GF-D8 (cell line): ENCODE measurements at regions not wholly inside any gene's neighbourhood (a gene's known extent, or its start where the extent isn't known, plus 50 kb on each side); places are given as distances from the start of the nearest gene placed in this dataset.

Experiments used
- DNase-seq: peaks from one replicate; lab custom pipeline; 2025; lab: John Stamatoyannopoulos, UW

DNA sequence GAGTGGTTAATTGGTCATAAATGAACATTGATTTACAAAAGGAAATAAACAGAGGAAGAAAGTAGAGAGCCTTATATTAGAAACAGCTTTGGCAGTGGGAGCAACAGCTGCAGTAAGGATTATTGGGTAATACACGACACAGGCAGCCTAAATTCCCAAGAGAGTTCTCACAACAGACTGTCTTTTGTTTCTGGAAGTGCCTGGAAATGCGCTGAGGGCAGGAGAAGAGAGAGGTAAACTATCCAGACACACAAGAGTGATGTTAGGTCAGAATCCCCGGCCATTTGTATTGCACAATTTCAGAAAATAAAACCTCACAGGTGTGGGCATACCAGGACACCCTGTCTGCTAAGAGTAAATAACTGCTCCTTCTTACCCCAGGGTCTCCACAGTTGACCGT is 450.4 kb upstream of the CTNND2 start:
- no peak for DNase-seq

DNA sequence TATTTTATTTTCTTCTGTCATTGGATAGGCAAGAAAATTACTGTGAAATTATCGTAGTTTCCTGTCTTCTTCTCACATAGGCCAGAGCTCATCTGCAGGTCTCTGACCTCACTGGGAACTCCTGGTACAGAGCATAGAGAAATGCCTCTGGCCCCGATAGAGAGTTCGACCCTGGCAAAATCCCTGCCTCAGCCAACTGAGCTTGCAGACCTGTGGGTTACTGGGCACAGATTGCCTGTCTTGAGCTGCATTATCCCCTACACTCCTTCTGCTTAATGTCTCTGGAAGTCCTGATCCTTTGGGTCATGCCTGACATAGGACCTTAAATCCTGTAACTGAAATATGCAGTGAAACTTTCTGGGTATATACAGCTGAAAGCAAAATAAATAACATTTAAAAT is 439.3 kb upstream of the CTNND2 start:
- DNase-seq = no peak

DNA sequence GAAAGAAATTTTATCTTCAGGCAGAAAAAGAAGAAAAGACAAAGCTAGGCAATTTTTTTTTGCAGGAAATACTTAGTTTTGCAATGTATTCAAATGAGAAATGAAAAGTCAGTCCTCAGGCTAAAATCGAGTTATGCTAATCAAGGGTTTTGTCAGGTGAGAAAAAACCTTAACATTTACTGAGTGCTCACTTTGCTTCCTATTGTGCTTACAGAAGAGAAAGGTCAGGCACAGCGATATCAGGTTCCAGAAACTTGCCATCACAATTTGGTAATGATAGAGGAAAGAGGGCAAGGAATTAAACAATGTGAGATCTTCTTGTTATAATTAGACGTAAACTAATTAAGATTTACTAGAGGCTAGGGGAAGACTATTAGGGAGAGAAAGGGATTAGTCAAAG is 431.7 kb upstream of the CTNND2 start:
- no peak for DNase-seq

DNA sequence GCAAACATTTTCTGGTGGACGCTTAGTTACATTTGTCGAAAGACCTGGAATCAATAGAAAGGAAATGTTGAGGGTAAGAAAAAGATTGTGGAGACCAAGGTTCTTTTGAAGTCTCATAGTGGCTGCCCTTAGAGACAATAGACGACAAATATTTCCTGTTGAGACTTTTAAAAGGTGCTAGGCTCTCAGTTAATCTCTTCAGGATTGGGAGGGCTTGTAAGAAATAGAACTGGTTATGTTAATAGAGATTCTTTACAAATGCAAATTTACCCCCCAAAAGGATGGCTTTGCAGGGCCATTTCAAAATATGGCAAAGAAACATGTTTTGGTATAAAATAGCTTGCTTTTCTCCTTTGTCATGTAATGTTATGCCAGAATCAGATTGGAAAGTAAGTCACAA is 428.2 kb upstream of the CTNND2 start:
- DNase-seq = no peak

DNA sequence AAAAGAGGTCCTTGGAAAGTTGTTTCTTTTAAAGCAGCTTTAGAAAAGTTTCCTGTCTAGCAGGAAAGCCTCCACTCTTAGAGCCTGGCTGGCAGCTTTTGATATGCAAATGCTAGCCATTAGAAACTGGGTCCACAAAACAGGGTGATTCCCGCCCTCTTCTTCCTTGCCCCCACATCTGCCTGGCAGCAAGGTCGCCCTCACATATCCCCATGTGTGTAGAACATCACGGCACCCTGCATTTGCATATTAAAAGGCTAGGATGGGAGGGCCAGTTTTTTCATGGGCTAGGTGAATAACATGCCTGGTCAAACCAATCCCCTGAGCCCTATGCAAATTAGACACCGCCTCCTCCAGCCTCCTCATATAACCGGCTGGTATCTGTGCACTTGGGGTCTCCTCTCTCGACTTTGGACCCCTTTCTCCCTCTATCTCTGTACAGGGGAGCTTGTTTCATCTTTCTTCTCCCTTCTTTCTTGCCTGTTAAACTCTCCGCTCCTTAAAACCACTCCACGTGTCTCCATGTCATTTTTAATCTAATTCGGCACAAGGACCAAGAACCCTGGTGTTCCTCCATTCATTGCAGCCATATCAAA is 426.8 kb upstream of the CTNND2 start:
- DNase-seq = no peak

DNA sequence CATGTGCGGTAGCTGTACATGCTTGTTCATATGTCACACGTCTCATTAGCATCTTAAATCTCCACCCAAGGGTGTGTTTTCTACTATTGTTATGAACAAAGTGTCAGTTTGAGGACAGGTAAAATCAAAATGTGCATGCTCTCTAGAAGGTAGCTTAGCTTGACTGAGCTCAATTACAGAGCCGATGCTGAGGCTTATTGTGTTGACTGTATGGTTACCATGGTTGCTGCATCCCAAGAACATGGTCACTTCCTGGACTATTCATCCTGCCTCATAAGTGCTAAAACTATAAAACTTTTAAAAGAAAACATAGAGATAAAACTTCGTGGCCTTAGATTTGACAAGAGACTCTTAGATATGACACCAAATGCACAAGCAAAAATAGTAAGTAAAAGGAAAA is 426.1 kb upstream of the CTNND2 start:
- DNase-seq = no peak

DNA sequence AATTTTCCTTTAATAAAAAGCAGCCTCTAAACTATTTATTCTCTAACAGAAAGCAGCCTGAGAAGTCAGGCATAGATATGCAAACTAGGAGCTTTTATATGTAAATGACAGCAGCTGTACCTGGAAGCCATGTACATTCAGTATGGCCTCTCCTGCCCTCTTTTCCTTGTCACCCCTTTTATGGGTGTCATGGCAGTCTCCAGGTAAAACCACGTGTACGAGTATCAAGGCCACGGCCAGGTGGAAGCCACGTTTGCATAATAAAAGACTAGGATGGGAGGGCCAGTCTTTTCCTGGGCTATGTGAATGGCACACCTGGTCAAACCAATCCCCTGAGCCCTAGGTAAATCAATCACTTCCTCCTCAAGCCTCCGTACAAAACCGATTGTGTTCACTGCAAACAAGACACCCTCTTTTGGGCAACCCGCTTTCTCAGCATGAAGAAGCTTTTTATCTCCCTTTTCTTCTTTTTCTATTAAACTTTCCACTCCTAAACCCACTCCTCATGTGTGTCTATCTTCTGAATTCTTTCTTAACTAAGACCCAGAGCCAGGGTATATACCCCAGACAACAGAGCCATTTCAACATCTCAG is 419.5 kb upstream of the CTNND2 start:
- no peak for DNase-seq

DNA sequence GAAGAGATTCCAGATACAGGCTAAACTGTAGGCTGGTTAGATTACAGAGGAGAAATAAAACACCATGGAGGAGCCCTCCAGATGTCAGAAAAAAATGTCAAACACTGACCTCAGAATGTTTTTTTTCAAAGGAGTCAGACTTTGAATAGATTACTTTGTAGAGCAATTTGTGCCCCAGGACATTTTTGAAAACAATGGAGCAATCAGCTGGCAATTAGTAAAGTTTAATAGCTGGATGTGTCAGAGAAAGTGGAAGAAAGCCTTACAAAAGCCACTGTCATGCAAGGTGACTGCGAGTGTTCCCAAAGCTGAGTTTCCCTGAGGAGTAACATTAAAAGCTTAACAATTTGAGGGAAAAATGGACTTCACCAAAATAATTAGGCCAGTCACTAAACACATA is 417.8 kb upstream of the CTNND2 start:
- no peak for DNase-seq

DNA sequence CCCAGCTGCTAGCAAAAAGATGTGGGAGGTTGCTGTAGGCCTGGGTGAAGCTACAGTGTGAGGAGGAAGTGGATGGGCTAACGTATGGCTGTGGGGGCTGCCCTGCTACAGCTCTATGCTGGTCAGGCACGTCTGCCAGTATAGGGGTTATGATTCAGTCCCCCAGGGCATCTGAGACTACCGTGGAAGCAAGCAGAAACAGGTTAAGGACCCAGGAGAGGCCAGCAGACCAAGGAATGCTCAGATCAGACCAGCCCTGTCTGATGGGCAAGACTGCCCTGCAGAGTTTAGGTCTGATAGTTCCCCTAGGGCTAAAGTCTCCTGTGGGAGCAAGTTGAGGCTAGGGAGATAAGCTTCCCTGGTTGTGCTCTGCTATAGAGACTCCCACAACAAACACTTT is 416.1 kb upstream of the CTNND2 start:
- no peak for DNase-seq

DNA sequence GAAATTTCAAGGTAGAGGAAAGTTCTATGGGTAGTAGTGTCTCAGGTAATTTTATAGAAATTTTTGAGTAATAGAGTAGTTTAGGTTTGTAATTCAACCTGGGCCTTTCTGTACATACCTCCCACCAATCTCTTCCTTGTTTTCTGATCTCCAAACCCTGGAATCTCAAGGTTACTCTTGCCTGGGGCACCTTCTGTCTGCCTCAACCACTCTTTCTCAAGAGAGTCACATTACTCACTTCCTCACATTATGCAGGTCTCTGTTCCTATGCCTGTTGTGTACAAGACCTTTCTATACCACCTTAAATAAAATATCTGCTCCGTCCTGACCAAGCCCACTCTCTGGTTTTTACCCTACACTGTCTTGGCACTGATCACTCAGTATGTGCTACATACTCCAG is 412.6 kb upstream of the CTNND2 start:
- DNase-seq = no peak

DNA sequence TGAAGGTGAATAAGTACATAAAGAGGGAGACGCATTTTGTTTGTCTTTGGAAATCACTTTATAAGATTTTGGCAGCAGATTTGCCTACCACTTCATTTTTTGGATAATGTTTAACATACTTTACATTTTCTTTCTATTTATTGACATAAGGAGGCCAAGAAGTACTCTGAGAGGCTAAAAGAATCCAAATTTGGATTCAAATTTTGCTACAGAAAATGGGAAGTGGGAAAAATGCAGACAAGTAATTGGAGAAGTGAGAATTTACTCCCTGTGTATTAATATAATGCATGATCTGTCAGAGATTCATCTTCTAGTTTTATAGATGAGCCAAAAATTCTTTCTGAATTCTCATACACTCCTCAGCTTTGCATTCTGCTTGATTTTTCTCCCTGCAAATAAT is 411.2 kb upstream of the CTNND2 start:
- no peak for DNase-seq

DNA sequence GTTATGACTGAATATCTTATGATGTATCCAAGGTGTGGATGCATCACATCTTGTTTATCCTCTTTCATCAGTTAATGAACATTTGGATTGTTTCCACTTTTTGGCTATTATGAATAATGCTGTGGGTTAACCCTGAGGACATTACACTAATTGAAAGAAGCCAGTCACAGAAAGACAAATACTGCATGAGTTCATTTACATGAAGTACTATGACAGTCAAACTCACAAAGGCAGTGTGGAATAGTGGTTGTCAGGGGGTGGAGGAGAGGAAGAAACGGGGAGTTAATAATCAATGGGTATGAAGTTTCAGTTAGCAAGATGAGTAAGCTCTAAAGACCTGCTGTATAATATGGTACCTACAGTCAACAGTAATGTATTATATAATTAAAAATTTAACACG is 409.4 kb upstream of the CTNND2 start:
- DNase-seq = no peak

DNA sequence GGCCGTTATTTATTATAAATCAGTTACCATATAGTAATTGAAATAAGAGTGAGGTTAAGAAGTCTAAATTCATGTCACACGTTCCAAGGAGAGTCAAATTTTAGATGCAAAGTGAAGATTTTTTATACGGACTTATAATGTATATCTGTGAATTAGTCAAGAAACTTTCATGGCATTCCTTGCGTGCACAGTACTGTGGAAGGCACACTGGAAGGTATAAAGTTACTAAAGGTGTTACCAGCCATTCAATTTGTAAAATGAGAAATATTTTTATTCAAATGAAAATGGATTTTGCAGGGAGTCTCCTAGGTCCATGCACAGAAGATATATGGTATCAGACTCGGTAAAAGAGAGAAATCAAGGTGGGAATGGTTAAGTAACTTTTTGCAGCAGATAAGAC is 408.1 kb upstream of the CTNND2 start:
- DNase-seq = no peak

DNA sequence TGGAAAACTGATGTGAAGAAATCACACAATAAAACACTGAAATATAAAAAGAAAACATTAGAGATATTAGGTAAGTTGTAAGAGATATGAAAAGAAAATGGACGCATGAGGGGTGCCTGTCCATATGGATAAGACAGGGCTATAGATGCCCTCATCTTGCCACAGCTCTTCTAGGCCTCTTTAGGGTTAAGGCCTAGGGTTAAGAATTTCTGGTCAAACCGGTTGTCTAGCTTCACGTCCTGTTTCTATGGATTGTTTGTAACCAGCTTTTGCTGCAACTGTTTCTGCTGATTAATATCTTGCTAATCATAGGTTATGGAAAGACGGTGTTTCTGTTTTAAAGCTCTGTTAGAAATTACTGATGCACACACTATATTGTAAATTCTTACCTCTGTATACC is 389.9 kb upstream of the CTNND2 start:
- DNase-seq = no peak

DNA sequence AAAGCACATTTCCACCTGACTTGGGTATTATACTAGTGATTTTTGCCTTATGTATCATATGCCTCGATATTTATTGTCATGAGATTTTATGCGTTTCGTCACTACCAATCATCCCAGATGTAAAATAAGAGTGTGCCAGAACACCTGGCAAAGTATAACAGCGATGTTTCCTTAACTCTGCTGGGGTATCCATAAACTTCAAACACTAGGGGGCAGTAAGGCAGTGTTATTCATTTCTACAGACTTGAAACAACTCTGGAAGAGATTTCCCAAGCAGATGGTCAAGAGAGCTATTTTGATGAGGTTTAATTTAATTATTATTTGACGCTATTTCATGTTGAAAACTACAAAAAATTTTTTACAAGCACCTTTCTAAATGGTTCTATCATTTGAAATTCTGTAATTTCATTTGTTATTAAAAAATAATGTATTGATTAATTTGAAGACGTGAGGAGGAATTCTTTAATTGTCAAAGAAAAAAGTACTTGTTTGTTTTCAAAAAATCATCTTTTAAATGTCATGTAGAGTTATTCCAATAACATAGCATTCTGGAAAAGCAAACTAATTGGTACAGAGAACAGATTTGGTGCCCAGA is 388.5 kb upstream of the CTNND2 start:
- DNase-seq = no peak

DNA sequence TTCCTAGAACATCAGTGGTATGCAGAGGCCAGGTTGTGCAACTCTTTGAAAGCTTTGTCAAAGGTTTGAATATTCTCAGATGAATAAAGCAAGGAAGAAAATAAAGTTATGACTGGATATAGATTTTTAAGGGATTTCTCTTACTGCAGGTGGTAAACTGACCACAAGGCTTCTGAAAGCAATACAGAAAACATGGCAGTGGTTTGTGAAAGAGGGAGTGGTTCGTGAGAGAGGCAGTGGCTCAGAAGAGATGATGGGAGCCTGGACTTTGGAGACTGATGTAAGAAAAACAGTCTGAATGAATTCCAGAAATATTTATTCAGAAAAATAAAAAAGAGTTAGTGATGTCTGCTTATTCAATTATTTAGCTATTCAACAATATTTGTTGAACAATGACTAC is 380.4 kb upstream of the CTNND2 start:
- no peak for DNase-seq

DNA sequence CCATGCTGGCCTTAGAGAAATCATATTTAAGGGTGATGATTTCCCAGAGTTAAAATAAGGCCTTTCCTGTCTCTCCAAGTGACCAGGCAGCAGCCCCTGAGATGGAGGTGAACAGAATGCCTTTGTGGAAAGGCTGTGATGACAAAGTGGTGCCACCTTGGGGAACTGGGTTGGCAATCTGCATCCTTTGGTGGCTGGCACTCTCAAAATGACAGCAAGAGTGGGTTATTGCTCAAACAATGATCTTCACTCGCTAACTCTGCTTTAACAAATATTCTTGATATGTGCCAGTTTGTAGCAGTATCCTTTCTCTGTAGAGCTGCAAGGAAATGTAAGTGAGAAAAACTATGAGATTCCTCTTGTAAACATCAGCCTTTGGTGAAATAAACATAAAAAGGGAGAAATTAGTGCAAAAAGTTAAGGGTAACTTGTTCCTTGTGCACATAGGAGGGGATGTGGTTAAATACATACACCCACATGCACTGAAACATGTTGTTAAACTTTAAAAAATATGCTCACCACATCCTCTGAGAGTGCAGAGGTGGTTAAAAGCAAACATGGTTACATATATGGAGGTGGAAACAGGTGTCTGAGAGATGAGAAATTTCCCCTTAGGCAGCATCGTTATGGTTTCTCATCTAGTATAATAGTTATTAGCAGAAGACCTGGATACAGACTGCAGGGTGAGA is 373.4 kb upstream of the CTNND2 start:
- DNase-seq = no peak

DNA sequence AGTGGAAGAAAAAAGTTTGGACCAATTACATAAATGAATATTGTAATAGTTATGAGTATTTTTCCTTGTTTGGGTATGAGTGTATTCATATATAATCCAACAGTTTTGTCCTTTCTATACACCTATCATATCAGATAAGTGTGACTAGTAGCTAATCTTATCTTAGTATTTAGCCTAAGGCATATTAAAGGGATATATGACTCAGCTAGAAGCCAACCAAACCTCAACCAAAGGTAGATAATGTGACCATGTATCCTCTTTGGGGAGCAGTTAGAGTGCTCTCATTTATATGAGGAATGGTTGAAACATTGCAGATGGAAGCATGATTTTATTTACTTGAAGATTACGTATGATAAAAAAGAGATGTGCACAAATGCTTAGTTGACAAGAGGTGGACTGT is 370.0 kb upstream of the CTNND2 start:
- no peak for DNase-seq

DNA sequence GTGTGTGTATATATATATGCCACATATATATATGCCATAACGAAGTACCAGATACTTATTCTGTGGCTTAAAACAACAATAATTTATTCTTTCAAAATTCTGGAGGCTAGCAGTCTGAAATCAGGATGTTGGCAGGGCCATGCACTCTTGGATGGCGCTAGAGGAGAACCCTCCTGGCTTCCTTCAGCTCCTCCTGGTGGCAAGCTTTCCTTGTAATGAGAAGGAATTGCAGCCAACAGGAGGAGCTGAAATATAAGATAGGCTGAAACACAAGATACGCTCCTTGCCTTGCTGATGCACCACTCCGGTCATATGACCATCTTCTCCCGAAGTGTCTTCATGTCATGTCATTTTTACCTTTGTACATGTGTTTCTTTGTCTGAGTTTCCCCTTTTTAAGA is 368.1 kb upstream of the CTNND2 start:
- DNase-seq = no peak

DNA sequence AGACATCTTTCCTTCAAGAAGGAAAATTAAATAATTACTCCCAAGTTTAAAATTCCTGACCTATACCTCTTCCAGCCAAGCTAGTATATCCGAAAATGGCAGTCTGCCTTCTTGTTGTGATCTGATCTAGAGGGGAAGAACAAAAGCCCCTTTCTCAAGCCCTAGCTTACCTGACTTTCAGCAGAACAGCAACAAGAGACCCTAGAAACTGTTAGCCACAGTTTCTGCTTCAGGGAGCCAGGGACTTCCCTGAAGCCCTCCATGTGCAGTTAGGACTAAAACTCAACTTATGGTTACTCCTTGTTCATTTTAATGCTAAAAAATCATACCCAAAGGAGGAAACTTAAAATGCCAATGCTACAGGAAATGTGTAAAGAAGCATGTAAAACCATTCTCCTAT is 366.7 kb upstream of the CTNND2 start:
- DNase-seq = no peak

DNA sequence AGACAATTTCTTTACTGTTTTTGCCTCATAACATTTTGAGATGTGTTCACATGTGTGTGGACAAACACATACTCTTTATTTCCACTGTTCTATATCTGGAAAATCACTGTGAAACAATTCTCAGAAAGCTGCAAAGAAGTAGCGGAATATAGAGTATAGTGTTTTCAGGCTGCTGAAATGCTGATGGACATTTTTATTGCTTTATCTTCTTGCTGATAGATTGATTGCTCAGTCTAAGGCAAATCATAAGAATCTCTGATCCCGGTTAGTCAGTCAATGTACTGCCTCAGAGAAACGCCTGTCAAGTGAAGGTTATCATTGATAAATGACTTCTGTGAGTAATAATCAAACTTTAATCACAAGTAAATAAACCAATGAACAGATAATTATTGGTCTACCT is 364.9 kb upstream of the CTNND2 start:
- DNase-seq = no peak

DNA sequence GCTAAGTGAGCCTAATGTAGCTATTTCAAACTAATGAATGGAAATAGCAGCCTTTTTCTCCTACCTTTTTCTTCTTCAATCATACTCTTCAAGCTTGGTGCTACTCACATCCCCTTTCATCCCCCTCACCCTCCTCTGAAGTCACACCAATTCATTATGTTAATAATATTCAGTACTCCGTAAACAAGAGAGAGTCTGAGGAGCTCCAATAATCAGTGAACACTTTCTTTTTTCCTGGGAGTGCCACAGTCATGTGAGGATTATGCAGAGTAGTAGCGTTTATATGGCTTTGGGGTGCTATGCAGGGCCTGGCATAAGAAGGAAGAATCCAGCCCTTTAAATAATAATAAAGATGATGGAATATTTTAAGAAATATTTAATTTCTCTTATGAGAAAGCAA is 354.3 kb upstream of the CTNND2 start:
- DNase-seq = no peak

DNA sequence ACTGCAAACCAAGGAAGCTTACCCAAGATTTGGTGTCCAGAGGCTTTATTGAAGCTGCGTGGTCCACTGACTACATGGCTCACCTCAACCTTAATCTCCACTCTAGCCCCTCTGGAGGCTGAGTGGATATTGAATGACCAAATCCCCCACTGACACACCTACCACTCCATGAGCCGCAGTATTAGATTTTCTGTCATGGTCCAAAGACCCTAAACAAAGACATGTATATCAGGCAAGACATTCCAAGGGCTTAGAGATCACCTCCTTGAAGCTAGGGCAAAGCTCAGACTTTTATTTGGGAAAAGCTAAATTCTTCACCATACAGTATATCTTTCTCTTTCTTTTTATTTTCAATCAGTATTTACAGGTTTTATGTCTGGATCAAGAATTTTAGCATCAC is 346.2 kb upstream of the CTNND2 start:
- no peak for DNase-seq

DNA sequence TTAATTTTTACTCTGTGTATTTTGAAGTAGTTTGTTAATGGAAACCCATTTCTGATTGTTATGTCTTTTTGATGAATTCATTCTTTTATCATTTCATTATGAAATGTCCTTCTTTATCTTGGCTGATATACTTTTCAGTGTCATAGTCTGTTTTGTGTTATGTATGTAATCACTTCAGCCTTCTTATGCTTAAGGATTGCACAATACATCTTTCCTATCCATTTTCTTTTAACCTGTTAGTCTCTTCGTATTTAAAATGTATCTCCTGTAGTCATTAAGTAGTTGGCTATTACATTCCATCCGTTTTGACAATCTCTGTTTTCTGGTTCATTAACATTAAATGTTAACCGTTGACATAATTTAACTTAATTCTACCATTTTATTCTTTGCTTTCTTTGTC is 344.6 kb upstream of the CTNND2 start:
- DNase-seq = no peak
